HEK293 (cell line): ENCODE measurements at regions not wholly inside any gene's neighbourhood (a gene's known extent, or its start where the extent isn't known, plus 50 kb on each side); places are given as distances from the start of the nearest gene placed in this dataset.

ENCODE experiments used
- CTCF ChIA-PET: fragments of 350-600 bp; formaldehyde crosslinking; extraction: SDS; loops from one replicate; lab custom pipeline; 2021; ENCODE audit warnings: antibody characterized with exemption; lab: Yijun Ruan, JAX
- POLR2A ChIA-PET: fragments of 300-600 bp; formaldehyde crosslinking; extraction: SDS; loops from one replicate; lab custom pipeline; 2020; ENCODE audit warnings: antibody characterized with exemption, inconsistent platforms; lab: Yijun Ruan, JAX
- H3K27ac ChIP-seq: fragments of 200-500 bp; sonication (Bioruptor generic); 2 replicates; pipeline ENCODE4 v1.5.1; 2014; ENCODE audit warnings: low read depth, low read length, control low read depth, inconsistent platforms; ENCODE audit errors: extremely low read depth
- H3K36me3 ChIP-seq, 2 experiments: fragments of 200-500 bp in 1 of 2; sonication (Bioruptor generic) in 1 of 2; 1 replicate in 1 of 2; 2 replicates in 1 of 2; pipeline ENCODE4 v1.5.1; 2014 to 2017; ENCODE audit warnings: inconsistent platforms in 2 of 2, low read length in 2 of 2; ENCODE audit not compliant: control insufficient read depth in 2 of 2, insufficient read depth in 1 of 2
- H3K4me1 ChIP-seq: fragments of 200-500 bp; sonication (Bioruptor generic); 2 replicates; pipeline ENCODE4 v1.5.1; 2014; ENCODE audit warnings: mild to moderate bottlenecking, low read length, inconsistent platforms; ENCODE audit not compliant: control insufficient read depth, insufficient read depth
- H3K4me3 ChIP-seq: 2 replicates; pipeline ENCODE4 v1.5.1; 2011; ENCODE audit warnings: low read depth, mild to moderate bottlenecking, control low read depth, low read length, moderate library complexity
- H3K9me3 ChIP-seq: fragments of 200-500 bp; sonication (Bioruptor generic); 2 replicates; pipeline ENCODE4 v1.5.1; 2014; ENCODE audit warnings: low read depth, low read length, inconsistent platforms; ENCODE audit not compliant: control insufficient read depth, insufficient read depth
- GLI2 ChIP-seq: fragments of 450-650 bp; formaldehyde crosslinking; IDR thresholded peaks from 2 replicates; pipeline ENCODE4; 2017; ENCODE audit warnings: missing biosample characterization, missing genetic modification characterization, low read depth, borderline replicate concordance
- GLI4 ChIP-seq: fragments of 450-650 bp; formaldehyde crosslinking; IDR thresholded peaks from 2 replicates; pipeline ENCODE4 v1.5.1; 2016; ENCODE audit warnings: missing biosample characterization, missing genetic modification characterization
- GLIS2 ChIP-seq: fragments of 450-650 bp; formaldehyde crosslinking; IDR thresholded peaks from 2 replicates; pipeline ENCODE4 v1.5.1; 2016; ENCODE audit warnings: missing biosample characterization, missing genetic modification characterization
- HOXA7 ChIP-seq: sonication (generic); formaldehyde crosslinking; IDR thresholded peaks from 2 replicates; pipeline ENCODE4 v1.8.1; 2022; ENCODE audit warnings: missing genetic modification reagents, borderline replicate concordance
- KLF7 ChIP-seq: fragments of 450-650 bp; formaldehyde crosslinking; IDR thresholded peaks from 2 replicates; pipeline ENCODE4 v1.5.1; 2016; ENCODE audit warnings: missing biosample characterization, missing genetic modification characterization, borderline replicate concordance
- SCRT1 ChIP-seq: fragments of 450-650 bp; formaldehyde crosslinking; IDR thresholded peaks from 2 replicates; pipeline ENCODE4 v1.5.1; 2016; ENCODE audit warnings: missing biosample characterization, missing genetic modification characterization, borderline replicate concordance
- SP3 ChIP-seq: fragments of 450-650 bp; formaldehyde crosslinking; IDR thresholded peaks from 2 replicates; pipeline ENCODE4 v1.5.1; 2016; ENCODE audit warnings: missing biosample characterization, missing genetic modification characterization
- WT1 ChIP-seq: fragments of 450-650 bp; formaldehyde crosslinking; IDR thresholded peaks from 2 replicates; pipeline ENCODE4 v1.5.1; 2016; ENCODE audit warnings: missing biosample characterization, missing genetic modification characterization
- YY1 ChIP-seq: fragments of 450-650 bp; formaldehyde crosslinking; IDR thresholded peaks from 2 replicates; pipeline ENCODE4 v1.5.1; 2018; ENCODE audit warnings: missing biosample characterization, missing genetic modification characterization
- ZBTB20 ChIP-seq: fragments of 450-650 bp; formaldehyde crosslinking; IDR thresholded peaks from 2 replicates; pipeline ENCODE4 v1.5.1; 2016; ENCODE audit warnings: missing biosample characterization, missing genetic modification characterization
- ZBTB8A ChIP-seq: fragments of 450-650 bp; formaldehyde crosslinking; IDR thresholded peaks from 2 replicates; pipeline ENCODE4 v1.5.1; 2016; ENCODE audit warnings: missing biosample characterization, missing genetic modification characterization
- ZNF10 ChIP-seq: fragments of 450-650 bp; formaldehyde crosslinking; IDR thresholded peaks from 2 replicates; pipeline ENCODE4 v1.5.1; 2017; ENCODE audit warnings: missing biosample characterization, missing genetic modification characterization
- ZNF133 ChIP-seq: fragments of 450-650 bp; formaldehyde crosslinking; IDR thresholded peaks from 2 replicates; pipeline ENCODE4 v1.5.1; 2016; ENCODE audit warnings: missing biosample characterization, missing genetic modification characterization
- ZNF2 ChIP-seq: fragments of 450-650 bp; formaldehyde crosslinking; IDR thresholded peaks from 2 replicates; pipeline ENCODE4 v1.5.1; 2016; ENCODE audit warnings: missing biosample characterization, missing genetic modification characterization
- ZNF292 ChIP-seq: fragments of 450-650 bp; formaldehyde crosslinking; IDR thresholded peaks from 2 replicates; pipeline ENCODE4 v1.5.1; 2016; ENCODE audit warnings: low read depth, missing biosample characterization, missing genetic modification characterization, borderline replicate concordance
- ZNF398 ChIP-seq: fragments of 450-650 bp; formaldehyde crosslinking; IDR thresholded peaks from 2 replicates; pipeline ENCODE4 v1.5.1; 2017; ENCODE audit warnings: missing biosample characterization, missing genetic modification characterization
- ZNF449 ChIP-seq: fragments of 450-650 bp; formaldehyde crosslinking; IDR thresholded peaks from 2 replicates; pipeline ENCODE4 v1.5.1; 2017; ENCODE audit warnings: missing biosample characterization, mild to moderate bottlenecking, missing genetic modification characterization, moderate library complexity
- ZNF521 ChIP-seq: fragments of 450-650 bp; formaldehyde crosslinking; IDR thresholded peaks from 2 replicates; pipeline ENCODE4 v1.5.1; 2017; ENCODE audit warnings: missing biosample characterization, mild to moderate bottlenecking, missing genetic modification characterization
- ZNF529 ChIP-seq: fragments of 450-650 bp; formaldehyde crosslinking; IDR thresholded peaks from 2 replicates; pipeline ENCODE4 v1.5.1; 2017; ENCODE audit warnings: missing genetic modification characterization, missing biosample characterization; ENCODE audit not compliant: insufficient replicate concordance
- ZNF544 ChIP-seq: fragments of 450-650 bp; formaldehyde crosslinking; IDR thresholded peaks from 2 replicates; pipeline ENCODE4 v1.5.0; 2017; ENCODE audit warnings: missing biosample characterization, missing genetic modification characterization
- ZNF596 ChIP-seq: fragments of 450-650 bp; IDR thresholded peaks from 2 replicates; pipeline ENCODE4 v1.5.0; 2018; ENCODE audit warnings: missing biosample characterization, mild to moderate bottlenecking, missing genetic modification characterization, moderate library complexity
- ZNF621 ChIP-seq: fragments of 450-650 bp; formaldehyde crosslinking; IDR thresholded peaks from 2 replicates; pipeline ENCODE4 v1.5.1; 2017; ENCODE audit warnings: missing biosample characterization, missing genetic modification characterization
- ZNF623 ChIP-seq: fragments of 450-650 bp; formaldehyde crosslinking; IDR thresholded peaks from 2 replicates; pipeline ENCODE4 v1.5.1; 2016; ENCODE audit warnings: missing biosample characterization, missing genetic modification characterization
- ZNF626 ChIP-seq: fragments of 450-650 bp; sonication (Bioruptor Pico); formaldehyde crosslinking; IDR thresholded peaks from 2 replicates; pipeline ENCODE4 v1.5.1; 2018; ENCODE audit warnings: missing biosample characterization, missing genetic modification characterization, inconsistent platforms
- ZNF654 ChIP-seq: fragments of 450-650 bp; formaldehyde crosslinking; IDR thresholded peaks from 2 replicates; pipeline ENCODE4 v1.5.1; 2016; ENCODE audit warnings: low read depth, missing biosample characterization, missing genetic modification characterization
- ZNF747 ChIP-seq: fragments of 450-650 bp; formaldehyde crosslinking; IDR thresholded peaks from 2 replicates; pipeline ENCODE4 v1.5.1; 2016; ENCODE audit warnings: missing biosample characterization, missing genetic modification characterization
- ZNF777 ChIP-seq: fragments of 450-650 bp; formaldehyde crosslinking; IDR thresholded peaks from 2 replicates; pipeline ENCODE4 v1.5.1; 2017; ENCODE audit warnings: missing biosample characterization, missing genetic modification characterization, borderline replicate concordance
- ZNF830 ChIP-seq: fragments of 450-650 bp; IDR thresholded peaks from 2 replicates; pipeline ENCODE4 v1.5.0; 2018; ENCODE audit warnings: missing biosample characterization, missing genetic modification characterization, low read depth, mild to moderate bottlenecking, moderate library complexity
- ZXDB ChIP-seq: fragments of 450-650 bp; formaldehyde crosslinking; IDR thresholded peaks from 2 replicates; pipeline ENCODE4 v1.5.1; 2016; ENCODE audit warnings: missing biosample characterization, missing genetic modification characterization
- TF ChIP-seq, protein P1 (sequence below): fragments of 450-650 bp; formaldehyde crosslinking; IDR thresholded peaks from 2 replicates; pipeline ENCODE4 v1.5.1; 2016; ENCODE audit warnings: missing biosample characterization, missing genetic modification characterization

- CTCF ChIA-PET, result interaction anchor here (0.5 to 1.1 kb wide), 2 partner anchors 262 to 1704 kb away, joined by 3 read pairs; no protein-coding TSS in a partner anchor
- H3K36me3 ChIP-seq, result no peaks in the 10 kb centered on the region
- no peaks in the 10 kb centered on the region for H3K4me1 ChIP-seq
- POLR2A ChIA-PET, result no interaction called here
- H3K9me3 ChIP-seq, result no peaks in the 10 kb centered on the region
- H3K27ac ChIP-seq, result no peak overlapping the region
- TF ChIP-seq ZNF133 (no peak), KLF7 (no peak), GLIS2 (tag by site-specific recombination) (no peak), WT1 (tag by site-specific recombination) (no peak), ZNF10 (tag by site-specific recombination) (no peak), ZNF544 (tag by site-specific recombination) (no peak), ZXDB (tag by site-specific recombination) (no peak), ZNF777 (tag by site-specific recombination) (no peak), ZBTB20 (tag by site-specific recombination) (no peak), GLI2 (tag by site-specific recombination) (no peak), SCRT1 (tag by site-specific recombination) (no peak), ZNF521 (tag by site-specific recombination) (no peak), YY1 (tag by site-specific recombination) (no peak)
- TF ChIP-seq, protein P1, sequence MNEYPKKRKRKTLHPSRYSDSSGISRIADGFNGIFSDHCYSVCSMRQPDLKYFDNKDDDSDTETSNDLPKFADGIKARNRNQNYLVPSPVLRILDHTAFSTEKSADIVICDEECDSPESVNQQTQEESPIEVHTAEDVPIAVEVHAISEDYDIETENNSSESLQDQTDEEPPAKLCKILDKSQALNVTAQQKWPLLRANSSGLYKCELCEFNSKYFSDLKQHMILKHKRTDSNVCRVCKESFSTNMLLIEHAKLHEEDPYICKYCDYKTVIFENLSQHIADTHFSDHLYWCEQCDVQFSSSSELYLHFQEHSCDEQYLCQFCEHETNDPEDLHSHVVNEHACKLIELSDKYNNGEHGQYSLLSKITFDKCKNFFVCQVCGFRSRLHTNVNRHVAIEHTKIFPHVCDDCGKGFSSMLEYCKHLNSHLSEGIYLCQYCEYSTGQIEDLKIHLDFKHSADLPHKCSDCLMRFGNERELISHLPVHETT (tag by site-specific recombination), result no peak
- TF ChIP-seq, all 188 proteins: peak for 0
- H3K4me3 ChIP-seq, result no peak overlapping the region
Observed at GRCh38 chr3:40843208-40843624, 318.5 kb downstream of the ZNF621 start.

DNA sequence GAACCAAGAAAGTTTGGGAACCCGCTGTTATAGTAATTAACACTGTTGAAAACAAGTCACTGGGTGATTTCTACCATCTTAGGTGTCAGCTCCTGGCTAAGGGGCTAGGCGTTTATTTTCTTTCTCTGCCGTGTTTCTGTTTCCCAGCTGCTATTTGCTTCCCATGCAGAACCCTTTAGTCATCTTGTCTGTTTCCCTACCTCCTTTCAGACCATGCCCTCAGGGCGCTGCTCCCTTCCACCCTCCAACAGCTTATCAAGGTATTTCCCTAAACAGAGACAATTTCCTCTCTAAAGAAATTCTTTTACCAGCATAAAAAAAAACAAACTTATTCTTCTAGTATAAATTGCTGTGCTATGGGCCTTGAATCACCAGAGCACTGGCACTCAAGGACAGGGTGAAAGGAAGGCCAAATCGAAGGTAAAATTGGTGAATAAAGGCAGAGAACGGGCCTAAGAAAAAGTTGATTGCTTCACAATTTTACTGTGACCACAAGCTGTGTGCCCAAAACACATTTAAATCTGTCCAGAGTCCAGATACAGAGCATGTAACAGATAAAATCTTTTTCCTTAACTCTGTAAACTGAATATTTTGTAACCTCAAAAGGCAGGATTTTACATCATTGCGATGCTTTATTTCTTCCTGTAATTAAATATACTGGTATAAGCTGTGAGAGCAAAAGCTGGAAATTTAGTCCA lies 319.2 kb downstream of the ZNF621 start:
- Histone ChIP-seq H3K4me1 (no peaks in the 10 kb centered on the region), H3K9me3 (no peaks in the 10 kb centered on the region), H3K27ac (no peak overlapping the region), H3K4me3 (no peak overlapping the region), H3K36me3 (no peaks in the 10 kb centered on the region)
- ChIA-PET CTCF (interaction anchor here (1.1 kb wide), 1 partner anchor 263 kb away, joined by 3 read pairs; no protein-coding TSS in a partner anchor), POLR2A (no interaction called here)
- no peak for TF ChIP-seq ZNF398
- no peak for TF ChIP-seq ZNF623 (tag by site-specific recombination)
- TF ChIP-seq ZNF747, result no peak
- TF ChIP-seq ZBTB8A, result no peak
- TF ChIP-seq ZNF830 (tag by site-specific recombination), result no peak
- no peak for TF ChIP-seq ZNF621 (tag by site-specific recombination)
- no peak for TF ChIP-seq ZNF654
- TF ChIP-seq ZNF449 (tag by site-specific recombination), result no peak
- no peak for TF ChIP-seq ZNF626 (tag by site-specific recombination)
- TF ChIP-seq ZNF2 (tag by site-specific recombination), result no peak
- no peak for TF ChIP-seq HOXA7
- TF ChIP-seq ZBTB20 (tag by site-specific recombination), result no peak
- TF ChIP-seq GLI4, result no peak
- TF ChIP-seq ZNF596 (tag by site-specific recombination), result no peak
- TF ChIP-seq ZNF292, result no peak
- TF ChIP-seq SP3, result no peak
- TF ChIP-seq ZNF529, result no peak
